Bronchial epithelial cell (primary cell): ENCODE measurements at regions not wholly inside any gene's neighbourhood (a gene's known extent, or its start where the extent isn't known, plus 50 kb on each side); places are given as distances from the start of the nearest gene placed in this dataset.
A peak's percentile ranks its signal among the peaks of the same experiment; 100 is the strongest.

ENCODE experiments used
- DNase-seq: peaks from one replicate; pipeline ENCODE4 v3.0.0-alpha.2; 2010; ENCODE audit warnings: low read depth
- FAIRE-seq: peaks from 2 replicates; lab custom pipeline; 2011; peaks lifted over from hg19 to GRCh38; lab: Jason Lieb, UNC
- H3K27me3 ChIP-seq: 2 replicates; pipeline ENCODE4 v1.5.1; 2011; ENCODE audit warnings: low read length; ENCODE audit not compliant: control insufficient read depth, insufficient read depth
- H3K36me3 ChIP-seq: 2 replicates; pipeline ENCODE4 v1.5.1; 2011; ENCODE audit warnings: low read length; ENCODE audit not compliant: control insufficient read depth, insufficient read depth
- H3K4me3 ChIP-seq: 2 replicates; pipeline ENCODE4 v1.5.1; 2011; ENCODE audit warnings: mild to moderate bottlenecking, low read depth, low read length, control low read depth
- TF ChIP-seq, protein P1 (sequence below): IDR thresholded peaks from 2 replicates; pipeline ENCODE4 v1.5.1; 2011; ENCODE audit warnings: mild to moderate bottlenecking, moderate library complexity, low read length, control low read depth, inconsistent platforms; ENCODE audit not compliant: insufficient read depth, severe bottlenecking

DNA sequence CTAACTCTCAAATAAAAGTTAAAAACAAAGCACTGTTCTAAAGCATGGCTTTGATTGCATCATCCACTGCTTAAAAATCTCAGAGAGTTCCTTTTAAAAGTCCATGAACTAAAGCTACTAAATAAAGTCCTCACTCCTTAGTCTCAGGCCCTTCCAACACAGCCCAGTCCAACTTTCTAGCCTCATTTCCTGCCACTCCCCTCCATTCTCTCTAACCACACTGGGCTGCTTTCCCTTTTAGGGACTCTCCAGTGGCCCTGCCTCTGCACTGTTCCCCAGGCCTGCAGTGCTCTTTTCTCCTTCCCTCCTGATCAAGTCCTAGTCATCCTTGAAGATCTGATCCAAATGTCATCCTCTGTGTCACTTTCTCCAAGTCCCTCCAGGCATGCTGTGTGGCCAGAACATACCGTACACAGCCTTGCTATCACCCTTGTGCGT lies 56.9 kb upstream of the PPP1R3C start:
- no peak for FAIRE-seq
- Histone ChIP-seq H3K36me3 (no peaks in the 10 kb centered on the region), H3K27me3 (no peaks in the 10 kb centered on the region), H3K4me3 (no peak overlapping the region)
- DNase-seq: peak; percentile 65
- TF ChIP-seq, protein P1, sequence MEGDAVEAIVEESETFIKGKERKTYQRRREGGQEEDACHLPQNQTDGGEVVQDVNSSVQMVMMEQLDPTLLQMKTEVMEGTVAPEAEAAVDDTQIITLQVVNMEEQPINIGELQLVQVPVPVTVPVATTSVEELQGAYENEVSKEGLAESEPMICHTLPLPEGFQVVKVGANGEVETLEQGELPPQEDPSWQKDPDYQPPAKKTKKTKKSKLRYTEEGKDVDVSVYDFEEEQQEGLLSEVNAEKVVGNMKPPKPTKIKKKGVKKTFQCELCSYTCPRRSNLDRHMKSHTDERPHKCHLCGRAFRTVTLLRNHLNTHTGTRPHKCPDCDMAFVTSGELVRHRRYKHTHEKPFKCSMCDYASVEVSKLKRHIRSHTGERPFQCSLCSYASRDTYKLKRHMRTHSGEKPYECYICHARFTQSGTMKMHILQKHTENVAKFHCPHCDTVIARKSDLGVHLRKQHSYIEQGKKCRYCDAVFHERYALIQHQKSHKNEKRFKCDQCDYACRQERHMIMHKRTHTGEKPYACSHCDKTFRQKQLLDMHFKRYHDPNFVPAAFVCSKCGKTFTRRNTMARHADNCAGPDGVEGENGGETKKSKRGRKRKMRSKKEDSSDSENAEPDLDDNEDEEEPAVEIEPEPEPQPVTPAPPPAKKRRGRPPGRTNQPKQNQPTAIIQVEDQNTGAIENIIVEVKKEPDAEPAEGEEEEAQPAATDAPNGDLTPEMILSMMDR: no peak

DNA sequence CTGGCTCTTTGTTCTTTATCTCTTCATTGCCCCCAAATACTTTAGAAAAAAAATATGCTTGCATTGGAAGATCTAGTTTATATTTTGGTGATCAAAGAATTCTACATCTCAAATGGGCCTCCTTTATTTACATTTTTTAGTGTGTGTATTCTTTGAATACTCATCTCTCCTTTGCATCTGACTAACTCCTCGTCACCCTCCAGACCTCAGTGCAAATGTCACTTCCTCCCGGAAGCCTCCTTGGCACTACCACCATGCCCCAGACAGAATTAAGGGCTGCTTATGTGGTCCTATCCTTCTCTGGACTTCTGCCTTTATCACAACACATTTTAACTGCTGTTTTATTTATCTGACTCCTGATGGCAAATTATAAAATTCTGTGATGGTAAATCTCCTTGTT lies 52.0 kb upstream of the PPP1R3C start:
- TF ChIP-seq, protein P1: no peak
- Histone ChIP-seq H3K27me3 (no peaks in the 10 kb centered on the region), H3K36me3 (no peaks in the 10 kb centered on the region), H3K4me3 (no peak overlapping the region)
- FAIRE-seq (no peak), DNase-seq (peak; percentile 48)

DNA sequence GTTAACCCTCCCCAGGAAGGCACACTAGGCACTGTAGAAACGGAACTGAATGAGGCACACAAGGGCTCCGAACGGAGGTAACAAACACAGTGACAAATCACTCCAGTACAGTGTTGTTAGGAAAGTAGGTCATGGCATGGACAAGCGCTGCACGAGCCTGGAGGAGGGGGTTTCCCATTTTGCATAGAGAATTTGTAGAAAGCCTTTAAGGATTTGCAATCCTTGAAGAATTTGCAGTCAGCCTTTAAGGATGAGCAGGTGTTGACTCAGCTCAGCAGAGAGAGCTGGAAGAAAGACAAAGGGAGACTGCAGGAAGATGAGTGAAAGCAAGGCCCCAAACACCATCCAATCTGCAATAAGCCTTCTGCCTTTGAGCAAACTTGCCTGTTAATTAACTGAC lies 51.1 kb upstream of the PPP1R3C start:
- TF ChIP-seq, protein P1: no peak
- Histone ChIP-seq H3K27me3 (no peaks in the 10 kb centered on the region), H3K36me3 (no peaks in the 10 kb centered on the region), H3K4me3 (no peak overlapping the region)
- DNase-seq: peak; percentile 97
- peak; percentile 70 for FAIRE-seq

DNA sequence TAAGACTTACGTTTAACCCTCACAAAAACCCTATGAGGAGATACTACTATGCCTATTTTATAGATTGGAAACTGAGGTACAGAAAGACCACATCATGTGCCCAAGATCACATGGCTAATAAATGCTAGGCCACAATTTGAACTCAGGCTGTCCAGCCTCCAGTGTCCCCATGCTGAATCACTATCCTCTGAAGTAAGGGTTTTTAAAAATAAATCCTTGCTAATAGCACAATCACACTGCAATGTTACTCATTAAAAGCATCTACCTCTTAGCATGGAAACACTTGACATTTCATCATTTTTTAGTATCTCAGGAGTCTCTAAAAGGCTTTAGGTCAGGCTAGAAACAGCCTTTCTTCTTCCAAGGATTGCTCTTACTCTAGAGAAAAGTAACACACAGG lies 50.0 kb upstream of the PPP1R3C start:
- no peak for FAIRE-seq
- TF ChIP-seq, protein P1: no peak
- Histone ChIP-seq H3K4me3 (no peak overlapping the region), H3K36me3 (no peaks in the 10 kb centered on the region), H3K27me3 (no peaks in the 10 kb centered on the region)
- DNase-seq: no peak
